SU-DHL-6 (cell line): ENCODE measurements at regions not wholly inside any gene's neighbourhood (a gene's known extent, or its start where the extent isn't known, plus 50 kb on each side); places are given as distances from the start of the nearest gene placed in this dataset.

Source experiments
- CTCF ChIP-seq: fragments of 200-600 bp; sonication (generic); IDR thresholded peaks from one replicate; pipeline ENCODE4 v1.5.1; 2017; ENCODE audit warnings: antibody characterized with exemption, mild to moderate bottlenecking, low read length, moderate library complexity; ENCODE audit not compliant: insufficient read depth, poor library complexity, severe bottlenecking
- EZH2phosphoT487 ChIP-seq: fragments of 200-600 bp; sonication (generic), shearing (Covaris generic); conservative IDR thresholded peaks from 2 replicates; pipeline ENCODE4 v1.6.1; 2018; ENCODE audit warnings: mild to moderate bottlenecking, antibody characterized with exemption, low read length, moderate library complexity, mixed read lengths

- no peak for TF ChIP-seq CTCF
- no peak for TF ChIP-seq EZH2phosphoT487
Measured at GRCh38 chr1:181202986-181203555, 114.6 kb downstream of the IER5 start.
